ENCODE measurements at regions not wholly inside any gene's neighbourhood (a gene's known extent, or its start where the extent isn't known, plus 50 kb on each side); places are given as distances from the start of the nearest gene placed in this dataset.

DNA sequence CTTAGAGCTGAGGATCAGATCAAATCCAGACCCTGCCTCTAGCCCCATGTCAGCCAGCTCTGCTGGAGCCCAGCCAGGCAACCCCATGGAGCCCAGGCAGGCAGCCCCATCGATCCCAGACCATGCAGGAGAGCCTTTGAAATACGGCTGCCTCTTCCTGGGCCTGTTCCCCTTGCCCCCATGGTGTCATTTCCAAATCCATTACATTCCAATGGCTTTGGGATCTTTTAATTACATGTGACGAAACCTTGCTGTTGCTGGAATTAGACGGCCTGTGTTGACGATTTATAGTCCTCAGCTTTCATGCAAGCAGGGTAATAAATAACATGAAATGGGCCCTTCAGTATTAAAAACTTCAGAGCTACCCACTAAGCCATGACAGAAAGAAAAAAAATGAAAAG lies 75.8 kb upstream of the SLC14A2 start:
- no peaks in the 10 kb centered on the region for H3K4me1 ChIP-seq
- H3K27me3 ChIP-seq: no peaks in the 10 kb centered on the region
- H3K36me3 ChIP-seq: no peaks in the 10 kb centered on the region
- TF ChIP-seq, protein P1, sequence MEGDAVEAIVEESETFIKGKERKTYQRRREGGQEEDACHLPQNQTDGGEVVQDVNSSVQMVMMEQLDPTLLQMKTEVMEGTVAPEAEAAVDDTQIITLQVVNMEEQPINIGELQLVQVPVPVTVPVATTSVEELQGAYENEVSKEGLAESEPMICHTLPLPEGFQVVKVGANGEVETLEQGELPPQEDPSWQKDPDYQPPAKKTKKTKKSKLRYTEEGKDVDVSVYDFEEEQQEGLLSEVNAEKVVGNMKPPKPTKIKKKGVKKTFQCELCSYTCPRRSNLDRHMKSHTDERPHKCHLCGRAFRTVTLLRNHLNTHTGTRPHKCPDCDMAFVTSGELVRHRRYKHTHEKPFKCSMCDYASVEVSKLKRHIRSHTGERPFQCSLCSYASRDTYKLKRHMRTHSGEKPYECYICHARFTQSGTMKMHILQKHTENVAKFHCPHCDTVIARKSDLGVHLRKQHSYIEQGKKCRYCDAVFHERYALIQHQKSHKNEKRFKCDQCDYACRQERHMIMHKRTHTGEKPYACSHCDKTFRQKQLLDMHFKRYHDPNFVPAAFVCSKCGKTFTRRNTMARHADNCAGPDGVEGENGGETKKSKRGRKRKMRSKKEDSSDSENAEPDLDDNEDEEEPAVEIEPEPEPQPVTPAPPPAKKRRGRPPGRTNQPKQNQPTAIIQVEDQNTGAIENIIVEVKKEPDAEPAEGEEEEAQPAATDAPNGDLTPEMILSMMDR (IDR thresholded peaks at IDR 0.05): no peak
- TF ChIP-seq POLR2AphosphoS5 (IDR thresholded peaks at IDR 0.05): no peak
- no peak for TF ChIP-seq POLR2A (IDR thresholded peaks at IDR 0.05)
- no peak for TF ChIP-seq EP300 (IDR thresholded peaks at IDR 0.05)
- no peak overlapping the region for H3K27ac ChIP-seq
- H3K9me3 ChIP-seq: peaks cover 0 to 3% (median 0%) of the 10 kb centered on the region in 4 donors
- DNase-seq: no peak
- 86 to 88% methylated on average over 5 of the region's 5 CpGs for WGBS, 2 donors
- no peak overlapping the region for H3K4me3 ChIP-seq
- intact Hi-C loops (cut with DNase I): no loop called here

DNA sequence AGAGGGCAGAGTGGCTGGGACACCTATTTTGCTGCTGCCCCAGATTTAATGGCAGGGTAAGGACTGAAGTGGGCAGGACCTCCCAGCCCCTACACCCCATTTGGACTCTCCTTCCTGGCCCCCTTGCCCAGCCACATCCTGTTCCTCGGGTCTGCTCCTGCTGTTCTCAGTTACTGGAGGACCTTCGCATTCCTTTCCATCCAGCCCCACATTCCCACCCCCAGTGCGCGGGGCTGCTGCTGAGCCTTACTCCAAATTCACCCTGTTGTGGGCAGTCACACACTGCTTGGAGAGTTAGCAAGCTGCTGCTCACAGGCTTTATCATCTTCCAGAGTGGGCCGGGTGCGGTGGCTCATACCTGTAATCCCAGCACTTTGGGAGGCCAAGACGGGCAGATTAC lies 75.2 kb upstream of the SLC14A2 start:
- H3K36me3 ChIP-seq: no peaks in the 10 kb centered on the region
- H3K27me3 ChIP-seq: no peaks in the 10 kb centered on the region
- intact Hi-C loops (cut with DNase I): no loop called here
- H3K27ac ChIP-seq: no peak overlapping the region
- no peaks in the 10 kb centered on the region for H3K4me1 ChIP-seq
- TF ChIP-seq POLR2AphosphoS5 (IDR thresholded peaks at IDR 0.05) (no peak), EP300 (IDR thresholded peaks at IDR 0.05) (no peak), POLR2A (IDR thresholded peaks at IDR 0.05) (no peak)
- TF ChIP-seq, protein P1 (IDR thresholded peaks at IDR 0.05): no peak
- 85 to 91% methylated on average over 7 of the region's 7 CpGs for WGBS, 2 donors
- no peak for DNase-seq
- no peak overlapping the region for H3K4me3 ChIP-seq
- peaks cover 0 to 3% (median 0%) of the 10 kb centered on the region in 4 donors for H3K9me3 ChIP-seq

DNA sequence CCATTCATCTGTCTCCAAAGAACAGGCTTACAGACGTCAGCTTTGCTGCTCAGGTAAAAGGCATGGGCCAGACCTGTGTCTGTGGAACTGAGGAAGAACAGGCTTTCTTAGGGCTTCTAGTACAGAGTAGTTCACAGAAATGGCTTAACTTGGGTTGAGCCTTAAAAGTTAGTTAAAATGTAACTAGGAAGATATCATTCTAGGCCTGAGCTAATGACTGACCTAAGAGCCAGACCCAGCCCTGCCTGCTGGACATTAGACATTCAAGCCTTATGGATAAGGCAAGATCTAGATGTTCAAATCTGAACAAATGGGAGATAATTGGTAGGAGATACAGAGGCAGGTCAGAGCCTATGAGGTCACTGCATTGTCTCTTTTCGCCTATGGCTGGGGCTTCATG lies 73.9 kb upstream of the SLC14A2 start:
- Histone ChIP-seq H3K27me3 (no peaks in the 10 kb centered on the region), H3K36me3 (no peaks in the 10 kb centered on the region), H3K4me1 (no peaks in the 10 kb centered on the region), H3K4me3 (no peak overlapping the region), H3K27ac (no peak overlapping the region), H3K9me3 (peaks cover 0 to 3% (median 0%) of the 10 kb centered on the region in 4 donors)
- no peak for TF ChIP-seq EP300 (IDR thresholded peaks at IDR 0.05)
- TF ChIP-seq, protein P1 (IDR thresholded peaks at IDR 0.05): no peak
- TF ChIP-seq POLR2A (IDR thresholded peaks at IDR 0.05): no peak
- TF ChIP-seq POLR2AphosphoS5 (IDR thresholded peaks at IDR 0.05): no peak
- WGBS, 2 donors: 83 to 89% methylated on average over 2 of the region's 2 CpGs
- intact Hi-C loops (cut with DNase I): no loop called here
- no peak for DNase-seq

DNA sequence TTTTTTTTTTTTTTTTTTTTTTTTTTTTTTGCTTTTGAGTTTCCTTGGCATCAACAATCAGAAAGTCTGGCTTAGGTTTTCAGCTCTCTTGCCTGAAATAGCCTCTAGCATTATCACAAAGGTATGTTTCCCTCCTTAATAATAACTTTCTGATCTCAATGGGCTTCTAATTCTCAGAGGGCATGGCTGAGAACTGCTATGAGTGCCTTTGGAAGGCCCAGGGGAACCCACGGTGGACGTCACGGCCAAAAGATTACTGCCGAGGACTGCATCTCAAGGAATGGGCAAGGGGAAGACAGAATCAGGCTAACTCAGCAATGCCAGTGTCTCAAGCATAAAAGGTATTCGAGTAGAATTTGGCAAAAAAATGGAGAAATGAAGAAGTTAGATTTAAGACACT lies 73.2 kb upstream of the SLC14A2 start:
- WGBS, 2 donors: 93 to 94% methylated on average over 5 of the region's 5 CpGs
- peaks cover 0 to 3% (median 0%) of the 10 kb centered on the region in 4 donors for H3K9me3 ChIP-seq
- no peak for DNase-seq
- intact Hi-C loops (cut with DNase I): no loop called here
- no peak overlapping the region for H3K4me3 ChIP-seq
- TF ChIP-seq POLR2A (IDR thresholded peaks at IDR 0.05) (no peak), POLR2AphosphoS5 (IDR thresholded peaks at IDR 0.05) (no peak), EP300 (IDR thresholded peaks at IDR 0.05) (no peak)
- TF ChIP-seq, protein P1 (IDR thresholded peaks at IDR 0.05): no peak
- no peaks in the 10 kb centered on the region for H3K36me3 ChIP-seq
- H3K4me1 ChIP-seq: no peaks in the 10 kb centered on the region
- no peaks in the 10 kb centered on the region for H3K27me3 ChIP-seq
- no peak overlapping the region for H3K27ac ChIP-seq

DNA sequence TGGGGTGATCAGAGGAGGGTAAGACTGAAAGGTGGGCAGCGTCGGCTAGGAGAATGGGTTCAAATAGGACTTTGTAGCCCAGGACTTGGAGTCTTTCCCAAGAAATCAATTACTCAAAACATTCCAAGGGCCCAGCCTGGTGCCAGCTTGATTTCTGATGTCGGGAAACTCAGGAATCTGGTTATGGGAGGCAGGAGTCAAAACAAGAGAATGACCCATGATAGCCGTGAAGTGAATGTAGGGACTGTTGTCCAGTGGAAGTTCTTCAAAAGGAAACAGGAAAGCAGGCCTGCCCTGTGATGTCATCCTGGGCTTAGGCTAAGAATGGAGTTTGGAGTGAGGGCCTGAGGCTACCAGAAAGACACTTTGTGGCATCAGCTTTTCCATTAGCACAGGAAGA lies 67.4 kb upstream of the SLC14A2 start:
- Histone ChIP-seq H3K27ac (no peak overlapping the region), H3K4me3 (no peak overlapping the region), H3K9me3 (no peaks in the 10 kb centered on the region), H3K36me3 (no peaks in the 10 kb centered on the region), H3K27me3 (no peaks in the 10 kb centered on the region), H3K4me1 (no peaks in the 10 kb centered on the region)
- intact Hi-C loops (cut with DNase I): no loop called here
- DNase-seq: no peak
- TF ChIP-seq EP300 (IDR thresholded peaks at IDR 0.05) (no peak), POLR2AphosphoS5 (IDR thresholded peaks at IDR 0.05) (no peak), POLR2A (IDR thresholded peaks at IDR 0.05) (no peak)
- TF ChIP-seq, protein P1 (IDR thresholded peaks at IDR 0.05): no peak
- 90 to 91% methylated on average over 4 of the region's 4 CpGs for WGBS, 2 donors
